ENCODE measurements at regions not wholly inside any gene's neighbourhood (a gene's known extent, or its start where the extent isn't known, plus 50 kb on each side); places are given as distances from the start of the nearest gene placed in this dataset.
"Not testable (repeated sequence)": the region's sequence is repeated elsewhere in the genome, so short reads cannot be mapped to it uniquely, and the experiment has no call there.

DNA sequence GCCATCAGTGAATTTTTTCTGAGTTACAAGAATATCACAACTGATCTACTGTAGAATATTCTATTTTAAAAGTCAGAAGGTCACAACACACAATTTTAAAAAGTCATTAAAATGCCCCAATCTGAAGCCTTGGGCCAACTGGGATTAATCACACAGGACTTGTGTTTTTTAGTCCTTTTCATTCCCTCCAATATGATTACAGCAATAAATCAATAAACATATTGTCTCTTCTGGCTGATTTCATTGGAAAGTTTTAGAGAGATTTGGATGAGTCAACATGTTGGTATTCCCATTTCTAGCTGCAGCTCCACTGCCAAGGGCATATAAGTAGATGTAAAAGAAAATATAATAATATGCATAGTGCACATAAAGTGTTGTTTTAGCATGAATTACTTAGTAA, 85.8 kb downstream of the NIBAN1 start:
- no peak for DNase-seq (ENCODE audit: low read depth)

DNA sequence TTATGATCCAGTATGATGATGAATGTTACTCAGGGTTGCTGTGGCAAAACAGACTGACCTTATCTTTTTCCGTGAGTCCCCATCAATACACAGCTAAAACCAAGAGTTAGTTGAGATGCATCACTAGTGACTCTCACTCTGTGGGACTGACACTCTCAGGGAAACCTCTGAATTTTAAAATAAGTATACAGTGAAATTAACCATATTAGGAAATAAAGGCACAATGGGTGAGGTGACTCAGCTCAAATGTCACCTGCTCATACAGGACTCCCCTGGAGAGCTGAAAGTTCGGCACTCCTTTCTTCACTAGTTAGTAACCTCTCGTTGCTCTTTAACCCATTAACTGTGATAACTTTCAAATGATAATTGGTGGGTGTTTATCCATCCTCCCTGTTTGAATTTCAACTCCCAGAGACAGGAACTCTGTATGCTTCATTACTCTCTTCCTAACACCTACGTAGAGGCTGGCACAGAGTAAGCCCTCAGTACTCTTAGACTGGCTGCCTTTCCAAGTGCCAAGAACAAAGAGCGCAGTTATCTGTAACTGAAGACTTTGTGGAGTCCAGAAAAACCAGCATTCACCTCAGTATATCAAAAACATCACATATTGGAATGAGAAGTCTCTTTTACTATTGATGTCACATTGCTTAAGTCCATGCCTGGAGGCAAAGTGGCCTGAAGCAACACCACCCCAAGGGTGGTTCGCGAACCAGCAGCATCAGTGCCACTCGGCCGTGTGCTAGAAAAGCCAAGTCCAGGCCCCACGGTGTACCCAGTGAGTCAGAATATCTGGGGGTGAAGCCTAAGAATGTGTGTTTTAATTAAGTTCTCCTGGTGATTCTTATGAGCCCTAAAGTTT, 91.1 kb downstream of the NIBAN1 start:
- no peak for DNase-seq (ENCODE audit: low read depth)

DNA sequence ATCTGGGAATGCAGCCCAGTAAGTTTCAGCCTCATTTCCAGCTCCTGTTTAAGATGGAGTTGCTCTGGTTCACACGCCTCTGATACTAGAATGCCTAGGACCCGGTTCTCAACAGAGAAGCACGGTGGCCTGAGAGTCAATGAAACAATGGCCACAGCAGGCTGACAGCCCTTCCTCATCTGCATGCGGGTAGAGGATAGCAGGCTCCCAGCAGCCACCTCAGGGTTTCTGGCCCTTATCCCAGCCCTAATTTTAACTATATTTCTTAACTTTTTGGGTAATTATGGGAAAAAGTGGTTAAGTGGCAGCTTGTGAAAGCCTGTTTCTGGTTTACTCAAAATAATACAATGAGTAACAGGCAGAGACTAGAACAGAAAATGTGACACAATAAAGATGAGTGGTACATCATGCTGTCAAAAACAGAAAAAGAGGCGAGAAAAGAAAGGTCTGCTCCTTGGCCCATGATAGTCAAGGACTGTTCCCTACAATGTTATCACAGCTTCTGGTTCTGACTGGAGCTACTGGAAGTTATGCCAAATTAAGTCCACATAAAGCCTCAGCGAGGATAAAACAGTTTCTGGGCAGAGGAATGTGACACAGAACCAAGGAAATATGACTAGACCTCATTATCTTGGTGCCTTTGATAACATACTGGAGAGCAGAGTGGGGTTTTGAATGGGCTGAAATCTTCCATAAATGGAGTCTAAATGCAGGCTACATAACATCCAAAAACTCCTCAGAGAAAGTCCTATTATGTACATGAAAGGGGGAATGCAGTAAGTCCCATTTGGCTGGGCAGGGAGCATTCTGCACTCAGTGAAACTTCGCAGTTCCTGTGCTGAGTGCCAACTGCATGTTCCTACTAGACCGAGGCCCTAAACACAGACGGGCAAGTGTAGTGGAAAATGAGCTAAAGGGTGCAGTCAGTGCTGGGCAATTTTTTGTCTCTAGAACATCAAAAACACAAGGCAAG, 92.1 kb downstream of the NIBAN1 start:
- no peak for DNase-seq (ENCODE audit: low read depth)

- DNase-seq (ENCODE audit: low read depth), result no peak
Measured at GRCh38 chr1:184879876-184880557, 94.3 kb downstream of the NIBAN1 start.

- DNase-seq (ENCODE audit: low read depth), result no peak
Measured at GRCh38 chr1:184878602-184879001, 95.7 kb downstream of the NIBAN1 start.

- no peak for DNase-seq (ENCODE audit: low read depth)
Measured at GRCh38 chr1:184878002-184878401, 96.3 kb downstream of the NIBAN1 start.

GRCh38 chr1:184876015-184876414, 98.3 kb downstream of the NIBAN1 start:
- not testable (repeated sequence) for DNase-seq (ENCODE audit: low read depth)

GRCh38 chr1:184875218-184875617, 99.1 kb downstream of the NIBAN1 start:
- no peak for DNase-seq (ENCODE audit: low read depth)

GRCh38 chr1:184870319-184870718, 104.0 kb downstream of the NIBAN1 start:
- no peak for DNase-seq (ENCODE audit: low read depth)

GRCh38 chr1:184867866-184868689, 106.2 kb downstream of the NIBAN1 start:
- DNase-seq (ENCODE audit: low read depth), result no peak

DNA sequence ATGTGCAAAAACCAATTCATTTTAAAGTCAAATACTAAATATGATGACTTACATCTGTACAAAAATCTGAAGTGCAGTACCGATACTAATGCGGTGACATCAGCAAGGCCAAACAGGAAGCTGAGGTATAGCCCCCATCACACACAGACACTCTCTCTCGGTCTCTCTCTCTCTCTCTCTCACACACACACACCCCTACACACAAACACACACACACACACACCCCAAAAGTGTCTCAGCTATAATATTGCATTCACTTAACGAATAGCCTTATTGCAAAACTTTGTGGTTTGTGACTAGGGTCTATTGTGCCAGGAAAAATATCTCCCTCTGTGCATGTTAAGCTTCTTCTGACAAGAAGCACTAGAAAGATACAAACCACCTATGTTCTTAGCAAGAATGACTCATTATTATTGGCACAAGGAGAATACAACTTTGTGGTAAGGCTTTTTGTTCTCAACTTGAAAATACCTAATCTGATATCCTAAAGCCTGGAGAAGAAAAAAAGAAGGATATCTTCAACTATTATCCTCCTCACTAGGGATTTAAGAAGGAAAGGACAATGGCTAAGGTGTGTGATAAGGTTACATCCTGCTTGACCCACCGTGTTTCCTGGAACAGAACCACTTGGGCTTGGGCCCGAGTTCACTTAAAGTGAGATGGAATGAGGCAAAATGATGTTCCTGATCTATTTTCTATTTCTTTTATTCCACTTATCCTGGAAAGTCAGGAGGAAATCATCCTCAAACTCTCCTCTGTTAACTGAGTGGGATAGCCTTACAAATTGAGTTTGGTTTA, 107.1 kb downstream of the NIBAN1 start:
- DNase-seq (ENCODE audit: low read depth), result no peak

- no peak for DNase-seq (ENCODE audit: low read depth)
Measured at GRCh38 chr1:184866586-184866985, 107.7 kb downstream of the NIBAN1 start.

- DNase-seq (ENCODE audit: low read depth), result no peak
Measured at GRCh38 chr1:184865831-184866230, 108.5 kb downstream of the NIBAN1 start.

DNA sequence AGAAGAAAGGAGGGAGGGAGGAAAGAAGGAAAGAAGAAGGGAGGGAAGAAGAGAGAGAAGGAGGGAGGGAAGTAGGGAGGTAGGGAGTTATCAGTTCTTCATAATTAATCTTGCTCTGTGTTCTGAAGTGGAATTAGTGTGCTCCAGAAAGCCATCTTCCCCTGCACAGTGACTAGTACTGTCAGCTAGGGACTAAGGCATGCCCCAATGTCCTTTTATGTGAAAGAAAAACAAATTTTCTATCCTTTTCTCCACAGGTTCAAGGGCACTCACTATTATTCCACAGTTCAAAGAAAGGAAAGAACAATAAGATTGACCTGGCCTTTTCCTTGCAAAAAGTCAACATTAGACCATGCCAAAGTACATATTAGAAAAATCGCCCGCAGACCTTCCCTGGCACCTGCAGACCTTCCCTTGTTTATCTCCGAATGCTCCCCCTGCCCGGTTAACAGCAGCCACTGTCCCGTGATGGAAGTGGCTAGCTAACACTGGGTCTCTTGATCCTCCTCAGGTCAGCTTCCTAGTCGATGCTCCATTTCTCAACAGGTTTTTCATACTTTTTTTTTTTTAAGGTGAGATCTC, 107.2 kb upstream of the EDEM3 start:
- no peak for DNase-seq (ENCODE audit: low read depth)

GRCh38 chr1:184860985-184861754, 106.5 kb upstream of the EDEM3 start:
- no peak for DNase-seq (ENCODE audit: low read depth)

DNA sequence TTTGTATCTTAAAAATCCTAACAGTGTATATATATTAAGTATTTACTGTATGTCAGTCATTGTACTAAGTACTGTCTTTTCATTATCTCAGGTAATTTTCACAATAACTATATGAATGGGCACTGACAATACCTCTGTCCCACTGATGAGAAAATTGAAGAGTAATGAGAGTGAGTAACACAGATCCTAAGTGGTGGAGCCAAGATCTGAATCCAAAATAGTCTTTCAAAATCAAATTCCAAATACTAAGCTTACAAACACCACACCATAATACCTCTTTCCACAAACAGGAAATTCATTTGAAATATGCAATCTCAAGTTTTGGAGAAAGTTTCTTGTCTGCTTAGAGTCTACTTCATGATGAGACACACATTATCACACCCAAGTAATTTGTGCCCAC, 105.9 kb upstream of the EDEM3 start:
- DNase-seq (ENCODE audit: low read depth), result no peak

- DNase-seq (ENCODE audit: low read depth), result no peak
Measured at GRCh38 chr1:184859381-184860105, 104.9 kb upstream of the EDEM3 start.

DNA sequence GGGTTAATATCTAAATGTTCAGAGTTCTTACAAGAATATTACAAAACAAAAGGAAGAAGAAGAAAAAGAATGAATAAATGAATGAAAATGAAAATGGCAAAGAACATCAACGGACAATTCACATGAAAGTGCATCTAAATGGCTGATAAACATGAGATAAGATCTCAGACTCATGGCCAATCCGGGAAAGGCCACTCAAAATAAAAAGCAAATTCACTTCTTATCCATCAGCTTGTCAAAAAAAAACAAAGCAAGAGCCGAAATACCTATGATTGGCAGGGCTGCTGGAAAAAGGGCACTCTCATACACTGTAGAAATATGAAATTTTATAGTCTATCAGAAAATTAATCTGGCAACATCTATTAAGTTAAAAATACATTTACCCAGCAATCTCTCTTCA, 103.6 kb upstream of the EDEM3 start:
- DNase-seq (ENCODE audit: low read depth), result no peak
